ENCODE measurements at regions not wholly inside any gene's neighbourhood (a gene's known extent, or its start where the extent isn't known, plus 50 kb on each side); places are given as distances from the start of the nearest gene placed in this dataset.

DNA sequence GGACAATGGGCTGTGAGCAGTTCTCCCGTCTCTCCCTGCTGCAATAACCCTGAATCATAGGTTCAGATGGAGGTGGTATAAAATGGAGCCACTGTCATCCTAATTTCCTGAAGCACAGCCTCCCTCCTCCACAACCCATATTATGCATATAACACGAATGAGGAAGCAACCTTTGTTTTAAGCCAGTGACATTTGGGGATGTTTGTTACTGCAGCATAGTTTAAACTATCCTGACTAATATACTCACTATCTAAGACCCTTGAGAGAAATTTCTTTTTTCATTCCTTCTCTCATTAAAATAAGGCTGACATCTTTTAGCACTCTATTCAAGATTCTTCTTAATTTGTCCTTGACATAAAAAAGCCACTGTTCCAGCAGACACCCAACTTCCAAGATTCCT is 413.4 kb downstream of the SOX9 start:
- DNase-seq = no peak

DNA sequence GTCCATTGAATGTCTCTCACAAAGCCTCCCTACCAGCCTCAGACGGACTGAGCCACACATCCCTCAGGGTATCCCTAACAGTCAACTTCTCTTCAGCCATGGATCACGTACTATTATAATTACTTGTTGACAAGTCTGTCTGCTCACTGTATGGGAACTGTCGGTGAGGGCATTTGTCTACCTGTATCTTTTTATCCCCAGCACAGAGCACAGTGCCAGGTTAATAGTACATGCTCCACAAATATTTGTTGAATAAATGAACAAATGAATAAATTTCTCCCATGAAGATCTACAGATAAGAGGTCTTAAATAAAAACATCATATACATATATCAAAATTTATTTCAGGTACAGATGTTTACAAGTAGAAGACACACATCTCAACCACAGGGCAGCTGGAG is 414.0 kb downstream of the SOX9 start:
- DNase-seq = no peak

DNA sequence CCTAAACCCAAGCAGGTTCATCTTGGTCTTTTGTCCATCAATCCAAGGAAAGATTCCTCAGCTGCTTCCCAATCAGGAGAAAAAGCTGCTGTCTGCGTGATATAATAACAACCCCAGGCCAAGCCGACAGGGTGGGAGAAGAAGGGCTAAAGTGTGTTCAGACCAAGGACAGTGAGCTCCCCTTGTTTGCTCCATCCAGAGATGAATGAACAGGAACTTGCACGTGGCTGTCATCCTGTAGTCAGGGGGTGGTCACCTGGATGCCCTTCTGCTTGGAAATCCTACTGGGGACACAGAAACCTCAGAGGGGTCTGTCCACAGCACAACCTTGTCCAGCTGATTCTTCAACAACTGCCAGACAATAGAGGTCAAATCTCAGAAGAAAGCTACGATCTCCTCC is 414.5 kb downstream of the SOX9 start:
- DNase-seq = no peak

GRCh38 chr17:72535779-72536178 is 415.0 kb downstream of the SOX9 start:
- DNase-seq = no peak

DNA sequence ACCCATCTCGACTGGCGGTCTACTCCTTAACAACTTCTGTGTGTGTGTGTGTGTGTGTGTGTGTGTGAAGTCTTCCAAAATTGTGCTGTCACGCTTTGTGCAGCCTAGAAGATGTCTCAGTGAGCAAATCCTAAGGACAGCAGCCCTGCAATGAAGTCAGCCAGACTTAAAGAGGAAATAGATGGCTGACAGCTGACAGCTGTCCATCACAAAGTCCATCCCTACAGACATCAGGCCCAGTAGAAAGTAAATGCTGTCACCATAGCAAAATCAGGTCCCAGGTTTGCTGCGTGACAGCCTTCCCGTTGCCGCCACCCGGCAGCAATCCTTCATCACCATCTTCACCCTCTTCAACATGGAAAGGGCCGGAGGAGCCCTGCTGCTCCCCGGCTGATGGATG is 416.0 kb downstream of the SOX9 start:
- no peak for DNase-seq

- no peak for DNase-seq
Measured at GRCh38 chr17:72538443-72538842, 417.6 kb downstream of the SOX9 start.

GRCh38 chr17:72538901-72539352 is 418.1 kb downstream of the SOX9 start:
- no peak for DNase-seq

DNA sequence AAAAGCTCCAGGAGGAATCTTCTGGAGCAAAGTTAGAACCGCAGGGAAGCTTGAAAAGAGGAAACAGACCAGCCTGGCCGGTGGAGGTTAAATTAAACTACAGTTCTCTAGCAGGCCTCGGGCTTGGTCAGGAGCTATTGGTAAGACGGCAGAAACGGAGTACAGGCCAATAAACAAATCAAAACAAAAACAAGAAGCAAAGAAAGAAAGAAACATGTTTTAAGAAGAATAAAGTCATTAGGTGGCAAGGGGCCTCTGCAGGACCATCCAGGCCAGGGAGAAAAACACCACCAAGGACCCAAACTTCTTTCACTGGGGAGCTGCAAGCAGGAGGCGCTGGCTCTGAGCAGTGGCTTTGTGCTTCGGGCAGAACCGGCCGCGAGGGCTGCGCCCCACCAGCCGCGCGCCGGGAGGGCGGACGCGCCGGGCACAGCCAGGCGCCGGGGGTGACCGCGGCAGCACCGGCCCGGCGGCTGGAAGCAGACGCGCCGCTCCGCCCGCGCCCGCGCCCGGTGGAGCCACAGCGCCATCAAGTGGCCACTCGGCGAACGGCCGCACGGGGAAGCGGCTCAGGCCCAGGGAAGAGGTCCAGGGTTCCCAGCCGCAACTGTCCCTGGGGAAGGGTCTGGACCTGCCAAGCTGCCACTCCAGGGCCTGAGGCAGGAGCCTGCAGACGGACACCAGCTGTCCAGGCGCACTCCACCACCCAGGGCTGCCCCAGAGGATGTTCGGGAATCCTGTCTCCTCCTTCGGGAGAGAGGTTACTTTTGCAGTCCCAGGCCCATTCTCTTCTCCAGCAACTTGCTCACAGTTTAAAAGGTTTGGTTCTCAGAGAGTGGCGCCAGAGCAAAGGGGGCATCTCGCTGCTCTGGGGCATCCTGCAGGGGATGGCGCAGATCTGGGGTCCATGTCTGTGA is 419.4 kb downstream of the SOX9 start:
- DNase-seq = peak; percentile 39

GRCh38 chr17:72542317-72542716 is 421.5 kb downstream of the SOX9 start:
- no peak for DNase-seq

DNA sequence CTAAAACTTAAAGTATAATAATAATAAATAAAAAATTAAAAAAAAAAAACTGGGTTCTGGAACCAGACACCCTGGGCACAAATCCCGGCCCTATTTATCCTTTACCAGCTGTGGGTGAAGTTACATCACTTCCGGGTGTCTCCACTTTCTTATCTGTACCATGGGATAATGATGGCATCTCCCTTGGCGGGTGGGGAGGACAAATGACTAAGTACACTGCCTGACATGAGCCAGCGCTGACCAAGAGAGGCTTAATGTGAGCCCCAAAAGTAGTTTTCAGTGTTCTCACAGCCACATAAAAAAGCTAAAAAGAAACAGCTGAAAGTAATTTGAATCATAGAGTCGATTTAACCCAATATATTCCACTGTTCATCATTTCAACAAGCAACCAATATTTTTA is 424.9 kb downstream of the SOX9 start:
- DNase-seq = no peak

GRCh38 chr17:72553051-72553755 is 432.4 kb downstream of the SOX9 start:
- no peak for DNase-seq

DNA sequence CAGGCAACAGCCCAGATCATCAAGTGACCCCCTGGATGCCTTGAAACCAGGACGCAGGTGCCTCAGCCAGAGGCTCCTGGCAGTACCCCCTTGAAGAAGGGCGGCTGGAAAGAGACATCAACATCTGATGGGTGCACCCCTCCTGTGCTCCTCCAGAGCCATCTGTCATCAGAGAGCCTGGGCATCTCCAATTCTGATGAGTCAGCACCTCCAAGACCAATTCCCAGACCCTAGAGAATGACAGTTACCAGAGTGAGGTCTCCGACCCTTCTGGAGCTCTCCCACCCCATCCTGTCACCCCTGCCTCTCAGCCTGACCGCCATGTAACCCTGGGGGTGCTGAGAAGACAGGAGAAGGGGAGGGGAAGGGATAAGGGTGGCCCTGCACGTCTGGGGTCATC is 433.7 kb downstream of the SOX9 start:
- no peak for DNase-seq

DNA sequence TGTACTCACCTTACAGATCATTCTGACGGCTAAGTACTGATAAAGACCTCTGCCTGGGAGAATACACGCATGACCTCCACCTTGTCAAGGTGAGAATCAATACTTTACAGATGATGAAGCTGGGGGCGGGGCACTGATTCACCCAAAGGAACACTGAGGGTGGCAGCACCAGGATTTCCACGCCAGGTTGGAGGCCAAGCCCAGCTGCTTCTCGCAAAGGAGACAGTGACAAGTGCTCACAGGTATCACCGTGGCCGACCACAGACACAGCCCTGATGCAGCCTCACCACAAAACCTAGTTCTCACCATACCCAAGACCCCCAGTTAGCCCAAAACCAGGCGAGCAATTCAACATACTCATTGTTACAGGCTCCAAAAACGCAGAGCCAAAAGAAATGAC is 434.2 kb downstream of the SOX9 start:
- no peak for DNase-seq

GRCh38 chr17:72556944-72557826 is 436.4 kb downstream of the SOX9 start:
- DNase-seq = peak; percentile 39

DNA sequence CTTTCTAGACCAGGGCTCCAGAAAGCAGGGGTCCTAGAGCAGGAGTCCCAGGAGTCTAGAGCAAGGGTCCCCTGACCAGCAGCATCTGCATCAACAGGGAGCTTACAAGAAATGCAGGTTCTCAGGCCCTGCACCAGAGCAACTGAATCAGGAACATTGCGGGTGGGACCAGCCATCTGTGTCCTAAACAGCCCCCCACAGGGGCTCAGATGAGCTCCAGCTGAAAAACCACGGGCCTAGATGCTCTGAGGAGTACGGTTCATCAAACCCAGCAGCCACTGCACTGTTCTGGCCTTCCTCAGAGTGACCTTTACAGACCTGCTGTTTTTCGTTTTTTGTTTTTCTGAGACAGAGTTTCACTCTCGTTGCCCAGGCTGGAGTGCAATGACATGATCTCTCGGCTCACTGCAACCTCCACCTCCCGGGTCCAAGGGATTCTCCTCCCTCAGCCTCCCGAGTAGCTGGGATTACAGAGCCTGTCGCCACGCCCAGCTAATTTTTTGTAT is 438.2 kb downstream of the SOX9 start:
- DNase-seq = no peak

DNA sequence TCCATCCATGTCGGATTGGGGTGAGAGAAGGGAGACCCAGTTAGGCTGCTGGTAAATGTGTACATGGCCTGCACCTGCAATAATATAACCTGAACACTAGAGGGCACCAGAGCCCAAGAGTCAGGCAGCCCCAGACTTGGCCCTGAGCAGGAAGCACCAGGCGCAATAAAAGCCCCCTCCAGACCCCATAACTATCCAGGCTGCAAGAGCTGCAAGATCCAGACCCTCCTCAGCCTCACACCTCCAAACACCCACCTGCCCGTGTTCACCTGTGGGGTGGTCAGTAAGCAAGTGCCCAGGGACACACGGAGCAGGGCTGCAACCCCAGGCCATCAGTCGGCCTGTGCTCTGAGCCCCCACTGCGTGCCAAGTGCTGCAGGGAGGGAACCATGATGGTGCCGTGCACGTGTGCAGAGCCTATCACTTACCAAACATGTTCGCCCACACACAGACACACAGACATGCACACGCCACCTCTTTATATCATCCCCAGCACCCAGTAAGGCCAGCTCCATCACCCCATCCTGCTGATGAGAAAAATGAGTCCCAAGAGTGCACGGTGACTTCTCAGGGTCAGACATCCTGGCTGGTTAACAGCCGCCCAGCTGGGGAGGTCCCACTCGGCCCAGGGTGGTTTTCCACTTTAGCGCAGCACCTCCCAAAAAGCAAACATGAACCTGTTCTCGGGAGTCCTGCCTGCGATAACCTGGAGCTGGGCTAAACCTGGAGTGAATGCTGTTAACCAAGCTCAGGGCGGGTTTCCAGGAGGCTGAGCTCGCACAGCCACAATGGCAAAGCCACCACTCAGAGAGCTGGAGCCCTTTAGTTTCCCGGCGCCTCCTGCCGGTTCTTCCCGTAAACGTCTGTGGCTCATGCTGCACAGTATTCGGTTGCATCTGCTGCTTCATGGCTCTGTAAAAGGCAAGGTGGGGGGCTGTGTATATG is 439.8 kb downstream of the SOX9 start:
- peak; percentile 18 for DNase-seq

- no peak for DNase-seq
Measured at GRCh38 chr17:72561266-72561665, 440.4 kb downstream of the SOX9 start.

DNA sequence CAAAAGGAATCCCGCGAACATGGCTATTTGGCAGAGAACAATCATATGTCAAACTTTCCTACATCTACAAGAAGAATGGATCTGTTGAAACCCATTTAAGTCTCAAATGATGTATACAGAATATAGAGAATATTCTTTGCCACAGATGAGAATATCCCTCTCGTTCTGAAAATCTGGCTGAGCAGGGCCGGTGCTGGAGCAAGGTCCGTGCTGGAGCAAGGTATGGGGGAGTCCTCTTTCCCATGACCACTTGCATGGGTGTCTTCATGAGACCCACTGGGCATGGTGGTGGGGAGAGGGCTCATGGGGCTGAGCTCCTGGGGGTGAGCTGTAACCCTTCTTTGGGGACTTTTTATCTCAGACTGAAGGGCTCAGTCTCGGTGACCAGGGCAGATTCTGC is 440.9 kb downstream of the SOX9 start:
- DNase-seq = no peak

DNA sequence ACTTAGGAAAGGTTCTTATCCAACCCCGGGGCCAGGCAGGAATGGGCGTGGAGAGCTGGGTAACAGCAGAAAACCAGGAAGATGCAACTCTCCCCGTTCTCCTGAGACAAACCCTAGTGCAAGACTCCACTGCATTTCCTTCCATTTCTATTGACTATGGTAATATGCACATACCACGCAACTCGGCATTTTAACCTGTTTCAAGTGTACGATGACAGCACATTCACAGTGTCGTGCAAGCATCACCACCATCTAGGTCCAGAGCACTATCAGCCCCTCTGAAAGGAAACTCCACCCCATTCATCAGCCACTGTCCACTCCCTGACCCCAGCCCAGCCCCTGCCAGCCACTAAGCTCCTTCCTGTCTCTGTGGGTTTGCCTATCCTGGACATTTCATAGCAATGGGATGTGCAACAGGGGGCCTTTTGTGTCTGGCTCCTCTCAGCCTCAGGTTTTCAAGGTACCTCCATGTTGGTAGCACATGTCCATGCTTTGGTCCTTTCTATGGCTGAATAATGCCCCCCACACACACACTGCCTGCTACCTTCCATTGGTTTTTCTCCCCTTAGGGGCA is 441.9 kb downstream of the SOX9 start:
- no peak for DNase-seq

- DNase-seq = no peak
Measured at GRCh38 chr17:72563952-72564351, 443.1 kb downstream of the SOX9 start.

DNA sequence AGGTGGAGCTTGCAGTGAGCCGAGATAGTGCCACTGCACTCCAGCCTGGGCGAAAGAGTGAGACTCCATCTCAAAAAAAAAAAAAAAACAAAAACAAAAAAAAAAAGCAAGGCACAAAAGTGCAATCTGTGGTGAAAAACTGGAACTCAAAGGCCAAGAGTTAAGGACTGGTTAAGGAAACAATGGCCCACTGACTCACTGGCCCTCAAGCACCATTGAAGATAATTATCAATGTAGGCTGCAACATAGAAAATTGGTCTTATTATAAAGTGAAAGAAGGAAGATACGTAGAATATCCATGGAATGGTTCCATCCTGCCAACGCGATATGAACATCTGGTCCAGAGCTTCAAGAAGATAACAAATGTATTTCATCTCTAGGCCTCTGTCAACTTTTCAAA is 444.2 kb downstream of the SOX9 start:
- no peak for DNase-seq
